Liver (tissue), 7 donors: ENCODE measurements at regions not wholly inside any gene's neighbourhood (a gene's known extent, or its start where the extent isn't known, plus 50 kb on each side); places are given as distances from the start of the nearest gene placed in this dataset.

Experiments
- DNase-seq: peaks from one replicate; pipeline ENCODE4 v3.0.0-alpha.2; 2017; ENCODE audit warnings: low spot score
- H3K27ac ChIP-seq, 2 donors: one replicate each; pipeline ENCODE4 v1.7.0; 2013; ENCODE audit warnings: inconsistent platforms in 2 of 2, low read length in 2 of 2, control low read depth in 1 of 2, low read depth in 1 of 2, mild to moderate bottlenecking in 1 of 2
- H3K27me3 ChIP-seq, 4 donors: one replicate each; pipeline versions ENCODE4 v1.6.1 to v1.7.0; 2013; ENCODE audit warnings: low read length in 3 of 4, inconsistent platforms in 1 of 4, mild to moderate bottlenecking in 1 of 4, moderate library complexity in 1 of 4; ENCODE audit not compliant: control insufficient read depth in 4 of 4, insufficient read depth in 4 of 4
- H3K36me3 ChIP-seq, 4 donors: one replicate each; pipeline versions ENCODE4 v1.6.1 to v1.7.0; 2013; ENCODE audit warnings: low read length in 3 of 4, mild to moderate bottlenecking in 3 of 4, low read depth in 1 of 4, moderate library complexity in 1 of 4; ENCODE audit not compliant: control insufficient read depth in 4 of 4, insufficient read depth in 3 of 4
- H3K4me1 ChIP-seq, 4 donors: one replicate each; pipeline versions ENCODE4 v1.6.1 to v1.7.0; 2013; ENCODE audit warnings: low read length in 3 of 4, mild to moderate bottlenecking in 3 of 4, moderate library complexity in 1 of 4; ENCODE audit not compliant: control insufficient read depth in 4 of 4, insufficient read depth in 4 of 4
- H3K4me3 ChIP-seq, 3 donors: one replicate each; pipeline versions ENCODE4 v1.6.1 to v1.7.0; 2013; ENCODE audit warnings: low read length in 3 of 3, control low read depth in 1 of 3, low read depth in 1 of 3, mild to moderate bottlenecking in 1 of 3
- H3K9ac ChIP-seq, 2 donors: one replicate each; pipeline ENCODE4 v1.7.0; 2013; ENCODE audit warnings: low read length in 2 of 2, mild to moderate bottlenecking in 2 of 2, moderate library complexity in 2 of 2, control low read depth in 1 of 2, low read depth in 1 of 2
- H3K9me3 ChIP-seq, 4 donors: one replicate each; pipeline versions ENCODE4 v1.6.1 to v1.7.0; 2013; ENCODE audit warnings: low read length in 3 of 4; ENCODE audit not compliant: control insufficient read depth in 4 of 4
- ATF3 ChIP-seq: IDR thresholded peaks from 2 replicates; pipeline ENCODE4 v1.6.1; 2016; ENCODE audit warnings: antibody characterized with exemption
- FOXA1 ChIP-seq: IDR thresholded peaks from 2 replicates; pipeline ENCODE4 v1.6.1; 2016; ENCODE audit warnings: antibody characterized with exemption
- FOXA2 ChIP-seq: IDR thresholded peaks from 2 replicates; pipeline ENCODE4 v1.6.1; 2016; ENCODE audit warnings: antibody characterized with exemption
- GABPA ChIP-seq, 2 donors: IDR thresholded peaks in 1 of 2; conservative IDR thresholded peaks in 1 of 2; 2 replicates each; pipeline ENCODE4 v1.6.1; 2016; ENCODE audit warnings: antibody characterized with exemption in 2 of 2, mild to moderate bottlenecking in 1 of 2, moderate library complexity in 1 of 2
- HNF4A ChIP-seq, 2 donors: conservative IDR thresholded peaks; 2 replicates each; pipeline ENCODE4 v1.6.1; 2016; ENCODE audit warnings: antibody characterized with exemption in 2 of 2, mild to moderate bottlenecking in 2 of 2
- HNF4G ChIP-seq: IDR thresholded peaks from 2 replicates; pipeline ENCODE4 v1.6.1; 2016; ENCODE audit warnings: antibody characterized with exemption
- JUND ChIP-seq, 2 donors: IDR thresholded peaks; 2 replicates each; pipeline ENCODE4 v1.6.1; 2016; ENCODE audit warnings: antibody characterized with exemption in 2 of 2
- MAX ChIP-seq: IDR thresholded peaks from 2 replicates; pipeline ENCODE4 v1.6.1; 2016; ENCODE audit warnings: antibody characterized with exemption
- NR2F2 ChIP-seq: IDR thresholded peaks from 2 replicates; pipeline ENCODE4 v1.6.1; 2016; ENCODE audit warnings: antibody characterized with exemption
- RXRA ChIP-seq, 2 donors: IDR thresholded peaks; 2 replicates each; pipeline ENCODE4 v1.6.1; 2017 to 2018; ENCODE audit warnings: antibody characterized with exemption in 2 of 2, mild to moderate bottlenecking in 1 of 2
- SP1 ChIP-seq: IDR thresholded peaks from 2 replicates; pipeline ENCODE4 v1.6.1; 2018; ENCODE audit warnings: antibody characterized with exemption, mild to moderate bottlenecking
- YY1 ChIP-seq: IDR thresholded peaks from 2 replicates; pipeline ENCODE4 v1.6.1; 2016; ENCODE audit warnings: antibody characterized with exemption, mild to moderate bottlenecking
- WGBS: extraction: QIAGEN DNeasy Blood & Tissue Kit; methylation state at CpG from one replicate; pipeline ENCODE4 v1.1.7; 2013; 5-methylcytosine and 5-hydroxymethylcytosine counted together
- TF ChIP-seq, protein P1 (sequence below): IDR thresholded peaks from 2 replicates; pipeline ENCODE4 v1.6.1; 2016; ENCODE audit warnings: antibody characterized with exemption, mild to moderate bottlenecking
- TF ChIP-seq, protein P2 (sequence below): IDR thresholded peaks from 2 replicates; pipeline ENCODE4 v1.6.1; 2016; ENCODE audit warnings: antibody characterized with exemption
- donor health status: healthy.
- donor health status: healthy.
- donor health status: healthy.
- donor health status: healthy.

- Histone ChIP-seq H3K4me1 (no peaks in the 10 kb centered on the region), H3K27ac (no peak overlapping the region), H3K9ac (no peak overlapping the region), H3K9me3 (peaks cover 0 to 1% (median 0%) of the 10 kb centered on the region in 4 donors), H3K4me3 (no peak overlapping the region), H3K36me3 (no peaks in the 10 kb centered on the region), H3K27me3 (peaks cover 0 to 2% (median 0%) of the 10 kb centered on the region in 4 donors)
- TF ChIP-seq, protein P1, sequence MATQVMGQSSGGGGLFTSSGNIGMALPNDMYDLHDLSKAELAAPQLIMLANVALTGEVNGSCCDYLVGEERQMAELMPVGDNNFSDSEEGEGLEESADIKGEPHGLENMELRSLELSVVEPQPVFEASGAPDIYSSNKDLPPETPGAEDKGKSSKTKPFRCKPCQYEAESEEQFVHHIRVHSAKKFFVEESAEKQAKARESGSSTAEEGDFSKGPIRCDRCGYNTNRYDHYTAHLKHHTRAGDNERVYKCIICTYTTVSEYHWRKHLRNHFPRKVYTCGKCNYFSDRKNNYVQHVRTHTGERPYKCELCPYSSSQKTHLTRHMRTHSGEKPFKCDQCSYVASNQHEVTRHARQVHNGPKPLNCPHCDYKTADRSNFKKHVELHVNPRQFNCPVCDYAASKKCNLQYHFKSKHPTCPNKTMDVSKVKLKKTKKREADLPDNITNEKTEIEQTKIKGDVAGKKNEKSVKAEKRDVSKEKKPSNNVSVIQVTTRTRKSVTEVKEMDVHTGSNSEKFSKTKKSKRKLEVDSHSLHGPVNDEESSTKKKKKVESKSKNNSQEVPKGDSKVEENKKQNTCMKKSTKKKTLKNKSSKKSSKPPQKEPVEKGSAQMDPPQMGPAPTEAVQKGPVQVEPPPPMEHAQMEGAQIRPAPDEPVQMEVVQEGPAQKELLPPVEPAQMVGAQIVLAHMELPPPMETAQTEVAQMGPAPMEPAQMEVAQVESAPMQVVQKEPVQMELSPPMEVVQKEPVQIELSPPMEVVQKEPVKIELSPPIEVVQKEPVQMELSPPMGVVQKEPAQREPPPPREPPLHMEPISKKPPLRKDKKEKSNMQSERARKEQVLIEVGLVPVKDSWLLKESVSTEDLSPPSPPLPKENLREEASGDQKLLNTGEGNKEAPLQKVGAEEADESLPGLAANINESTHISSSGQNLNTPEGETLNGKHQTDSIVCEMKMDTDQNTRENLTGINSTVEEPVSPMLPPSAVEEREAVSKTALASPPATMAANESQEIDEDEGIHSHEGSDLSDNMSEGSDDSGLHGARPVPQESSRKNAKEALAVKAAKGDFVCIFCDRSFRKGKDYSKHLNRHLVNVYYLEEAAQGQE = no peak
- no peak for TF ChIP-seq HNF4A (conservative IDR thresholded peaks at IDR 0.05)
- TF ChIP-seq GABPA (IDR thresholded peaks at IDR 0.05 in 1 of 2, conservative IDR thresholded peaks at IDR 0.05 in 1 of 2) = no peak
- no peak for TF ChIP-seq RXRA (IDR thresholded peaks at IDR 0.05)
- no peak for TF ChIP-seq NR2F2
- no peak for TF ChIP-seq SP1
- TF ChIP-seq HNF4G = no peak
- TF ChIP-seq MAX = no peak
- TF ChIP-seq FOXA2 = no peak
- no peak for TF ChIP-seq FOXA1
- no peak for TF ChIP-seq ATF3
- no peak for TF ChIP-seq JUND (IDR thresholded peaks at IDR 0.05)
- TF ChIP-seq, protein P2, sequence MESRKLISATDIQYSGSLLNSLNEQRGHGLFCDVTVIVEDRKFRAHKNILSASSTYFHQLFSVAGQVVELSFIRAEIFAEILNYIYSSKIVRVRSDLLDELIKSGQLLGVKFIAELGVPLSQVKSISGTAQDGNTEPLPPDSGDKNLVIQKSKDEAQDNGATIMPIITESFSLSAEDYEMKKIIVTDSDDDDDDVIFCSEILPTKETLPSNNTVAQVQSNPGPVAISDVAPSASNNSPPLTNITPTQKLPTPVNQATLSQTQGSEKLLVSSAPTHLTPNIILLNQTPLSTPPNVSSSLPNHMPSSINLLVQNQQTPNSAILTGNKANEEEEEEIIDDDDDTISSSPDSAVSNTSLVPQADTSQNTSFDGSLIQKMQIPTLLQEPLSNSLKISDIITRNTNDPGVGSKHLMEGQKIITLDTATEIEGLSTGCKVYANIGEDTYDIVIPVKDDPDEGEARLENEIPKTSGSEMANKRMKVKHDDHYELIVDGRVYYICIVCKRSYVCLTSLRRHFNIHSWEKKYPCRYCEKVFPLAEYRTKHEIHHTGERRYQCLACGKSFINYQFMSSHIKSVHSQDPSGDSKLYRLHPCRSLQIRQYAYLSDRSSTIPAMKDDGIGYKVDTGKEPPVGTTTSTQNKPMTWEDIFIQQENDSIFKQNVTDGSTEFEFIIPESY = no peak
- no peak for TF ChIP-seq YY1
- no peak for DNase-seq
- 65% methylated on average over 8 of the region's 8 CpGs for WGBS
Measured at GRCh38 chr16:8512941-8513624, 77.2 kb downstream of the TMEM114 start.

DNA sequence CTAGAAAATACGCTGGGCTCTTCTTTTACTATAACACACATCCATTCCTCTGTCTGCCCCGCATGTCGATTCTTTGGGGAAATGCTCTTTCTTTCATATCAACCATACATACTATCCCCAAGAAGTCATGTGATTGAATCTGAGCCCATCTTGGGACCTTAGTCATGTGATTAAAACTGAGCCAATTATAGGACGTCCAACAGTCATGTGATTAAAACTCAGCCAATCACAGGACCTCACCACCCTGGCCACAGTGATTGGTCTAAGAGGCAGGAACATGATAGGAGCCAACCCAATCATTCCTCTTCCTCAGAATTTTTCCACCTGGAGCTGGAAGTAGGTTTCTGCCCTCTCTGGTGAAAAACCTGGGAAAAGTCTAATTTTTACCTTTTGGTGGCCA is 78.8 kb downstream of the TMEM114 start:
- H3K27me3 ChIP-seq = peaks cover 0 to 2% (median 0%) of the 10 kb centered on the region in 4 donors
- no peak overlapping the region for H3K4me3 ChIP-seq
- H3K4me1 ChIP-seq = no peaks in the 10 kb centered on the region
- DNase-seq = no peak
- 87% methylated on average over 4 of the region's 4 CpGs for WGBS
- H3K36me3 ChIP-seq = no peaks in the 10 kb centered on the region
- no peak for TF ChIP-seq RXRA (IDR thresholded peaks at IDR 0.05)
- TF ChIP-seq, protein P2 = no peak
- no peak overlapping the region for H3K27ac ChIP-seq
- peaks cover 0 to 1% (median 0%) of the 10 kb centered on the region in 4 donors for H3K9me3 ChIP-seq
- H3K9ac ChIP-seq = no peak overlapping the region
